ENCODE measurements at regions not wholly inside any gene's neighbourhood (a gene's known extent, or its start where the extent isn't known, plus 50 kb on each side); places are given as distances from the start of the nearest gene placed in this dataset.
A peak's percentile ranks its signal among the peaks of the same experiment; 100 is the strongest.
"Not testable (repeated sequence)": the region's sequence is repeated elsewhere in the genome, so short reads cannot be mapped to it uniquely, and the experiment has no call there.

DNA sequence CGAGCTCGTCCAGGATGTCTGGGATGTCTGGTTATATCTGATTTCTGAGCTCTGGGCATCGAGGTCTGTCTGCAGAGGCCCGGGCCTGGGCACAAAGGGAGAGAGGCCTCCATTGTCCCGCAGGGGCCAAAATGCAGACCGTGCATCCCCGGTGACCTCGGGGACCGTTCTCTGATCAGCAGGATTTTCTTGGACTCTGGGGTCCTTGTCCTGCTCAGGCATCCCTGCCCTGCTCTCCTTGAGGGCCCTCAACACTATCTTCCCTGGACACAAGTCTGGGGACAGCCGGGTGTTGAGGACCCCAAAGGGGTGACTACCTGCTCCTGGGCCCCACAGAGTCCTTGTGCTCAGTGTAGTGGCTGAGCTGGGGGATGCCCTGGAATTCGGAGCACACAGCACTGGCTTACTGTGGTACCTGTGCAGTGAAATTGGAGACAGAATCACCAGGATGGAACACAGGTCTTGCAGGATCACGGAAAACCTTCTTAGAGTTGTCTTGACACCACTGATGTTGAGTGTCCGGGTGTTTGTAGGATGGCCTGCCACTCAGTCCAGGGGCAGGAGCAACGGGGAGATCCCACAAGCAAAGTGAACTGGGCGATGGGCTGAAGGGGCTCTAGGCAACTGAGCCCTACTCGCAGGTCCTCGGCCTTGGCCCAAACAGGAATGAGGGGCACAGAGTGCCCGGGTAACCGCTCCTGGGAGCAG is 1369.2 kb downstream of the CDH12 start:
- not testable (repeated sequence) for DNase-seq (ENCODE audit: low read depth)

DNA sequence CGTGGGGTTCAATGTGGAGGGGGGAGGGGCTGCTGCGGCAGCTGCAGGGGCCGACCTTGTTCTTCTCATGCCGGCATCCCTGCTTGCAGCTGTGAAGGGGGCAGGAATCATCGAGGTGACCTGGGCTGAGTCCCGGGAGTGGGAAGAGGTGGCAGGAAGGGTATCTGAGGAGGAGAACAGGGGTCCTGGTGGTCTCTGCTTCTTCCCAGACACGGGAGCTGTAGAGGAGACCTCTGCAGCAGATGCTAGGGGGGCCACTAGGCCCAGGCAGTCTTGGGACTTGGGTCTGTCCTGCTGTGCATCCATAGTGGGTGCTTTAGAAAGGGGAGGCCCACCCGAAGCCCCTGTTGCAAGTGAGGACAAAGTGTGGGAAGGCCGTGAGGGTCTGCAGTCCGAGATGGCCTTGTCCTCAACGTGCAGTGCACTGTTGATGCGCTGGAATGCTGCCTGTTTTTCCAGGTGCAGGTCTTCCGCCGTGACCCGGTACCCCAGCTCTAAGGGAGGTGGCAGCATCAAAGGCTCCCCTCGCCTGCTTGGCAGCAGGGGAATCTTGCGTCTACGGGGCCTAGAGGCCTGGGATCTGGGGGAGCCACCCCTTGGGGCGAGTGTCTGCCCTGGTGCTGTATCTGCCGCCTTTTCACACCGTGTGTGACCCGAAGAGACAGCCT is 1370.0 kb downstream of the CDH12 start:
- DNase-seq (ENCODE audit: low read depth), result not testable (repeated sequence)

DNA sequence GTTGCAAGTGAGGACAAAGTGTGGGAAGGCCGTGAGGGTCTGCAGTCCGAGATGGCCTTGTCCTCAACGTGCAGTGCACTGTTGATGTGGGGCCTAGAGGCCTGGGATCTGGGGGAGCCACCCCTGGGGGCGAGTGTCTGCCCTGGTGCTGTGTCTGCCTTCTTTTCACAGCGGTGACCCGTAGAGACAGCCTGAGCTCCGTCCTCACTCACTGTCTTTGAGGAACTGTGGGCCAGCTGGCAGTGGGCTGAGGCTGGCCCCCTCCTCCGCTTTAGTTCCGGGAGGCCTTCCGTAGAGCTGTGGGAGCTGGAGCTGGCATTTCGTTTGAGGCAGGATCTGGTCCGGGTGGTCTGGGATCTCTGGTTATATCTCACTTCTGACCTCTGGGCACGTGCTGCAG is 1370.6 kb downstream of the CDH12 start:
- DNase-seq (ENCODE audit: low read depth), result not testable (repeated sequence)

DNA sequence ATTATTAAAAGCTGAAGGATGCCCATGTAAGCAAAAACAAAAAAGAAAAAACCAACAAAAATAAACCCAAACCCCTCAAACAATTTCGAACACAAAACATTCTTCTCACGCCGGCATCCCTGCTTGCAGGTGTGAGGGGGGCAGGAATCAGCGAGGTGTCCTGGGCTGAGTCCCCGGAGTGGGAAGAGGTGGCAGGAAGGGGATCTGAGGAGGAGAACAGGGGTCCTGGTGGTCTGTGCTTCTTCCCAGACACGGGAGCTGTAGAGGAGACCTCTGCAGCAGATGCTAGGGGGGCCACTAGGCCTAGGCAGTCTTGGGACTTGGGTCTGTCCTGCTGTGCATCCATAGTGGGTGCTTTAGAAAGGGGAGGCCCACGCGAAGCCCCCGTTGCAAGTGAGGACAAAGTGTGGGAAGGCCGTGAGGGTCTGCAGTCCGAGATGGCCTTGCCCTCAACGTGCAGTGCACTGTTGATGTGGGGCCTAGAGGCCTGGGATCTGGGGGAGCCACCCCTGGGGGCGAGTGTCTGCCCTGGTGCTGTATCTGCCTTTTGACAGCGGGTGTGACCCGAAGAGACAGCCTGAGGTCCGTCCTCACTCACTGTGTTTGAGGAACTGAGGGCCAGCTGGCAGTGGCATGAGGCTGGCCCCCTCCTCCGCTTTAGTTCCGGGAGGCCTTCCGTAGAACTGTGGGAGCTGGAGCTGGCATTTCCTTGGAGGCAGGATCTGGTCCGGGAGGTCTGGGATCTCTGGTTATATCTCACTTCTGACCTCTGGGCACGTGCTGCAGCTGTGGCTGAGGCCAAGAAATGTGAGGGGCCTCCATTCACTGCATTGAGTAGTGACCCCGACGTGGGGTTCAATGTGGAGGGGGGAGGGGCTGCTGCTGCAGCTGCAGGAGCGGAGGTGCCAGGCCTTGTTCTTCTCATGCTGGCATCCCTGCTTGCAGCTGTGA is 1371.5 kb downstream of the CDH12 start:
- not testable (repeated sequence) for DNase-seq (ENCODE audit: low read depth)

DNA sequence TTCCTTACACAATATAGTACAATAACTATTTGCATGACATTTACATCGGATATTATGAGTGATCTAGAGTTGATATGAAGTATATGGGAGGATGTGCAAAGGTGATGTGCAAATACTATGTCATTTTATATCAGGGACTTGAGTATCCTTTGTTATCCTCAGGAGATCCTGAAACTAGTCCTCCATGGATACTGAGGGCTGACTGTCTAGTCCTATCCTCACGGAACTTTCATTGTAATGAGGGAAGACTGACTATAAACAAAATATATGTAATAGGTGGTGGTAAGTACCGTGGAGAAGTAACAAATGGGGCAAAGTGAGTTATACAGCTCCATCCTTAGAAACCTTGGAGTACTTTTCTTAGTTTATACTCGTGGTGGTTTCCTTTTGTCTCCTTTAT is 1373.1 kb downstream of the CDH12 start:
- peak; percentile 0 for DNase-seq (ENCODE audit: low read depth)

DNA sequence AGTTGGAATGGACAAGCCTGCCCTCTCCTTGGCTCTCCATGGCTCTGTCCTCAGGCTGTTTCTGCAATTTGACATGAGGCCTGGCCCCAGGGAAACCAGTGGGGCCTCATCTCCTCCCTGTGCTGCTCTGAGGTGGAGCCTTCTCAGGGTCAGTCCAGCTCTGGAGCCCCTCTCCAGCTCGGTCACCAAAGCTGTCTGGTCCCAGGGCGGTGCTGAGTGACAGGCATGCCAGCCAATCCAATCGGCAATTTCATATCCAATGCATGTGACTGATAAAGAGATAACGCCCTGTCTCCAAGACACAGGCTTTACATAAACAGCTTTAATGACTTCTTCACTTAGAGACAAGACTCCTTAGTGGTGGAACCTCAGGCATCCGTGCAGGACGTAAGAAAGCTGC is 1379.2 kb downstream of the CDH12 start:
- DNase-seq (ENCODE audit: low read depth), result not testable (repeated sequence)

DNA sequence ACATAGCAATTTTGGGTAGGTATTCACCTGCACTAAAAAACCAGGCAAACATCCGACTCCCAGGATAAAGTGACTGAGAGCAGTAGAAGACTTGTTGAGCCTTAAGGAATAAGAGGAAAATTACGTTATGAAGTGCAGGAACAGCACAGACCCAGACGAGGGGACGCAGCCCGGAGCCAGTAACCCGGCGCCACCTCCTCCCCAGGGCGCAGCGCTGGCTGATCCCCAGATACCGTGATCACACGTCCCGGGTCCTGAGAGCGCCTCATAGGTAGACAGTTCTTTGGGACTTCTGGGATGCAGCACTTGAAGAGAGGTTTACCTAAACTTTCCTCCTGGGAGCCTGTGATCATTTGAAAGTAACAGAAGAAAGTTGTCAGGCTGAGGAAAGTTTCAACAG is 1379.7 kb downstream of the CDH12 start:
- not testable (repeated sequence) for DNase-seq (ENCODE audit: low read depth)

DNA sequence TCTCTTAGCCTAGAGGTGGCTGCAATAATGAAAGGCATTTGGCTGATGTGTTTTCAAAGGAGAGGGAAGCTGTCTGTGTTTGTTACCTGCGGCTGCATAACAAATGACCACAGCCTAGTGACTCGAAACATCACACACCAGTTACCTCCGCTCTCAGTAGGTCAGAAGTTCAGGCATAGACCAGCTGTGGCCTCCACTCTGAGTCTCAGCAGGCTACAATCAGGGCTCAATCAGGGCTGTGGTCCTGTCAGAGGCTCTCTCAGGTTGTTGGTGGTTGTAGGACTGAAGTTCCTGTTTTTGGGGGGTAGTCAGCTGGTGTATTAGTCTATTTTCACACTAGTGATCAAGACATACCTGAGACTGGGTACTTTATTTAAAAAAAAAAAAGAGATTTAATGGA is 1381.5 kb downstream of the CDH12 start:
- DNase-seq (ENCODE audit: low read depth), result not testable (repeated sequence)

DNA sequence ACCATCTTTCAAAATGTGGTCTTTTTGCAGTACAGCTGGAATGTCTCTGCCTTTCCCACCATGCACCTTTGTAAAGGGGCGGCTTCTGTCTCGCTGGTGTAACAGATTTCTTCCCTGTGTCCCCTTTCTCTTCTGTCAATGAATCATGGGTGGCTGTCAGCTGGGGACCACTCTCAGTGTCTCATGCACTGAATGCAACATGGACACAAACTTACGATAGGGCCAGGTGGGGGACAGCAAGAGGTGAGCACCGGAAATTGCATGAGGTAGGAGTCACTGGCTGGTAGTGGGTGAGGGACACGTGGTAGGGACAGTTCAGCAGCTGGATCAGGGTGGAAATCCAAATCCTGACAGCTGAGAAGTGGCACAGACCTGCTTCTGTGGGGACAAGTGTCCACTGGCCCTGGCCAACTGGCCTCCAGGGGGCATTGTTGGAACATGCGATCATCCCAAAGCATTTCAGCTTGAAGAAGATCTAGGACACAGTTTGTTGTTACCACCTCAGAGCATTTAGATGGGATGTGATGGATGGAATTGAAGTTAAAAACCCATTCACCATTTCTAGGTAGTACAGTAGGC is 1383.5 kb downstream of the CDH12 start:
- peak; percentile 15 for DNase-seq (ENCODE audit: low read depth)

DNA sequence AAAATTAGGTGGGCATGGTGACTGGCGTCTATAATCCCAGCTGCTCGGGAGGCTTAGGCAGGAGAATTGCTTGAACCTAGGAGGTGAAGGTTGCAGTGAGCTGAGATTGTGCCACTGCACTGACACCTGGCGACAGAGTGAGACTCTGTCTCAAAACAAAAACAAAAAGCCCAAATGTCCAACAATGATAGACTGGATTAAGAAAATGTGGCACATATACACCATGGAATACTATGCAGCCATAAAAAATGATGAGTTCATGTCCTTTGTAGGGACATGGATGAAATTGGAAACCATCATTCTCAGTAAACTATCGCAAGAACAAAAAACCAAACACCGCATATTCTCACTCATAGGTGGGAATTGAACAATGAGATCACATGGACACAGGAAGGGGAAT is 1385.6 kb downstream of the CDH12 start:
- DNase-seq (ENCODE audit: low read depth), result not testable (repeated sequence)

DNA sequence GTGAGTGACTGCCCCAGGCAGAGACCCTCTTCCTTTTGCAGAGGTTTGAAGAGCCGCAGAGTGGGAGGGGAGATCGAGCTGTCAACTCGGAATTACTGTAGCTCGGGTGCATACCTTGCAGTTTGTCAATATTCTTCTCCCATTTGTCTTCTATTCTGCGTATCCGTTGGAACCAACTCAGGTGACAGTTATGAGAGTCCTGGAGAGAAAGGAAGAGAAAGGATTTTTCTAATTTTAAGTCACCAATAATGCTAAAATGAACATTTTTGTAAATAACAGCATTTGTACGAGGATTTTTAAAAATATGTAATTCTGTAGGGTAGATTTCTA is 1393.4 kb downstream of the CDH12 start:
- not testable (repeated sequence) for DNase-seq (ENCODE audit: low read depth)

DNA sequence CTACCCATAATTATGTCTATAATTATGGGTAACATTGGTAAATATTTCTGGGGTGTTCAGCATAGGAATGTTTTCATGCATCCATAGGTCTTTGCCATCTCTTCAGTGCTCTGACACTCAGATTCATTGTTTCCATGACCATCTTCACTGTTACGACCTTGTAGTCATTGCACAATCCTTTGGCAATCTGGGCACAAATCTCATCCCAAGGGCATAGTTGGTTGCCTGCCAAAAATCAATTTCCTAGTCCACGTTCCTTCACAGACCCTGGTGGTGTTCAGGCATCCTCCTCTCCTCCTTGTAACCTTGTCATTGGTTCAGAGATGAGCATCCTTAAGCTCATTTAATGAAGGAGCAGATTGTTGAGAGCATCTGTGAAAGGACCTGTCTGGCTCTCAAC is 1400.7 kb downstream of the CDH12 start:
- DNase-seq (ENCODE audit: low read depth), result peak; percentile 7

DNA sequence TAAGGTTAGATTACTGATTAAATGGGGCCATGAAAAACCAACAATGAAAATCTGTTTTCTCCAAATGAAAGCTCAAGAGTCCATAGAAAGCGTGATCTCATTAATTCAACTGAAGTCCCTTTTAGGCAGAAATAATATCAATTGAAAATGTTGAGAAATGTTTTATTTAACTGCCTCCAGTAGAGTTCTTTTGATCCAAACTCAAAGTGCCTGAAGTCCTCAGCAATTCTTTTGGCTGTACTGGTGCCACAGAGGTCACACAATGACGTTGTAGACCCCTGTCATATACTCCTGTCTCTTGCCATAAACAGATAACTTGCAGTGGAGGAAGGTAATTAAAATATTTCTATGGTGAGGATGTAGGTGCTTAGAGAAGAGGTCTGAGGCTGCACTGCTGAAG is 1420.5 kb downstream of the CDH12 start:
- no peak for DNase-seq (ENCODE audit: low read depth)

DNA sequence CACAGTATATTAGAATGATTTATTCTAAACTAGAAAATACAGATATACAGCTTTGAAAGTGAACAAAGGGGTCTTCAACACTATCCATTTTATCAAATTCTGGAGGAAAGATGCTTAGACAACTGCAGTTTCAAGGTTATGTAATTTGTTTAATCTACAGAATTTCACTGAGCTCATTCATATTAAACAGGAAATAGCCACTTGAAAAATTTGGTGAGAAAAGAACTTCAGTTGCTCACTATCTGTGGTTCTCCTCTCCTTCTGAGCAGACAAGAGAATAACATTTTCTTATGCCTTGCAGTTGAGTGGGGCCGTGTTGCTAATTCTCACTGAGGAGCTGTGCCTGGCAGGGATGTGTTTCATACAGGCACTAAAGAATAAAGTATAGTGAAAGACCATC is 1428.2 kb downstream of the CDH12 start:
- DNase-seq (ENCODE audit: low read depth), result no peak

DNA sequence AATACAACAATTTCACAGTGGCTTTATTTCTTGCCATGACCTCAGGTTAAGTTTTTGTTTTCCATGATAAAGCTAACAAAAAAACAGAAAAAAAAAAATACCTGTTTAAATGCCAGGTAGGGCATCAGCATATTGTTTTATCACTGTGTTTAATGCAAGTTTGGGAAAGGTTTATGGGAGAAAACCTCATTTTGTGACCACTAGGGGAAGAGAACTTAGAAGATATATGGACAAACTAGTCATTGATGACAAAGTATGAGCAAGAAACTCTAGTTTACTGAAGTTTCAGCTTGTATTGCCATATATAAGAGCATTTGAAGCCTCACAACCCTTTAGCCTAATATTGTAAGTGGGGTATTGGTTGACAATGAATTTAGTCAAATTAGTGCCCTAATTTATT is 1431.4 kb upstream of the CDH18 start:
- DNase-seq (ENCODE audit: low read depth), result no peak

DNA sequence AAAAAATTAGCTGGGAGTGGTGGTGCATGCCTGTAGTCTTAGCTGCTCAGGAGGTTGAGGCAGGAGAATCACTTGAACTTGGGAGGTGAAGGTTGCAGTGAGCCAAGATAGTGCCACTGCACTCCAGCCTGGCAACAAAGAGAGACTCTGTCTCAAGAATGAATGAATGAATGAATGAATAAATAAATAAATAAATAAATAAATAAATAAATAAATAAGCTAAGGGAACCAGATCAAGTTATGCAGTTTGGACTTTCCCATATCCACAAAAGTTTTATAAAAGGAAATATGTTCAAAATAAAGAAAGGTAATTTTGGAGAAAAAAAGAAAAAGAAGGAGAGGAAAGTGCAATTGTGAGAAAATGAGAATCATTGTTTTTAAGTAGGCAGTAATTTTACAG is 1414.1 kb upstream of the CDH18 start:
- DNase-seq (ENCODE audit: low read depth), result not testable (repeated sequence)

DNA sequence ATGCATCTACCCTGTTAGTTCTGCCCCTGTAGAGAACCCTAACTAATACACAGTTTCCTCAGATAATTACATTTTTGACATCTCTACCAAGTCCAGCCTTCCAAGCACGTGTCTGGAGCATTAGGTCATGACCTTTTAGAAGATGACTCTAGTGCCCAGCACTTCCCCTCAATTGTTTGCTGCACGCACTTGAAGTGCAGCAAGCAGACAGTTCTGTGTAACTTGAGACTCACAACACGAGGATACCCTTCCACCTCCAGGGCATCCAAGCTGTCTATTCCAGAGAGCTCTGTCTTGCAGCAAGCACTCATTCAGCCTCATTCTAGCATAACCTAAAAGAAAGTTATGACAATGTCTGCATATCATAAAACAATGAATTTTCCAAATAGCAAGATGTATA is 1410.5 kb upstream of the CDH18 start:
- DNase-seq (ENCODE audit: low read depth), result no peak

DNA sequence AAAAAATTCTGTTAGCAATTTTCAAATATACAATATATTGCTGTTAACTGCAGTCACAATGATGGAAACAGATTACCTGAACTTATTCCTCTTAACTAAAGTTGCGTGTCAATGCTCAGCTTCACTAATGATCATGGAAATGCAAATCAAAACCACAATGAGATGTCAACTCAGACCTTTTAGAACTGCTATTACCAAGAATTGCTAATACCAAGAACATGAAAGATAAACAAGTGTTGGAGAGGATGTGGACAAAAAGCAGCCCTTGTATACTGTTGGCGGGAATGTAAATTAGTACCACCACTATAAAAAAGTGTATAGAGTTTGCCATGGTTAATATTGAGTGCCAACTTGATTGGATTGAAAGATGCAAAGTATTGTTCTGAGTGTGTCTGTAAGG is 1409.7 kb upstream of the CDH18 start:
- no peak for DNase-seq (ENCODE audit: low read depth)

DNA sequence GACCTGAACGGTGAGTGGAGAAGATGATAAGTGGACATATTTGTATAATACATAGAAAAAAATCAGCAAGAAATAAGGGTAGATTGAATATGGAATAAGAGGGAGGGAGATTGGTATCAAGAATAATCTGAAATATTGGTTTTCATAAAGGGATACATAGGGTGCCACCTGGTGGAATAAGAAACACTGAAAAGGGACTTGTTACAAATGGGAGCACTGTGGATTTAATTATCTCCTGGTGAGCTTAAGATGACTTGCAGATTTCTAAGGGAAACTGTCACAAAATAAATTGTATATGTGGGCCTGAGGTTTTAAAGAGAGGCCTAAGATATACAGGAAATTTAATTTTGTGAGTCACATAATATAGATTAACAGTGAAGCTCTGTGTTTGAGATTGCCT is 1403.5 kb upstream of the CDH18 start:
- DNase-seq (ENCODE audit: low read depth), result peak; percentile 66

DNA sequence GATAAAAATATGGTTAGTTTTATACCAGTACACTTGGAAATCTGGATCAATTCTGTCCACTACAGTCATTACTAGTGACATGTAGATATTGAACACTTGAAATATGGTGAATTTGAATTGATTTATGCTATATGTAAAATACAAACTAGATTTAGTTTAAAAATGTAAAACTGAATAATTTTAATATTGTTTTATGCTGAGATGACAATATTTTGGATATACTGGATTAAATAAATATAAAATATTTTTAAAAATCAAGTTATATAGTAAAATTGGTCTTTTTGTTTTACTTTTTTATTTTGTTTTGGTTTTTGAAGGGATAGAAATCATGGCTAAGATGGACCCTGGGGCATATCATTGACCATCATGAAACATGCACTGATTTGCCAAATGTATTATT is 1372.8 kb upstream of the CDH18 start:
- DNase-seq (ENCODE audit: low read depth), result not testable (repeated sequence)

DNA sequence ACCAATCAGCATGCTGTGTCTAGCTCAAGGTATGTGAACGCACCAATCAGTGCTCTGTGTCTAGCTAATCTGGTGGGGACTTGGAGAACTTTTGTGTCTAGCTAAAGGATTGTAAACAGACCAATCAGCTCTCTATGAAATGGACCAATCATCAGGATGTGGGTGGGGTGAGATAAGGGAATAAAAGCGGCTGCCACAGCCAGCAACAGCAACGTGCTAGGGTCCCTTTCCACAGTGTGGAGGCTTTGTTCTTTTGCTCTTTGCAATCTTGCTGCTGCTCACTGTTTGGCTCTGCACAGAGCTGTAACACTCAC is 1353.9 kb upstream of the CDH18 start:
- peak; percentile 40 for DNase-seq (ENCODE audit: low read depth)

DNA sequence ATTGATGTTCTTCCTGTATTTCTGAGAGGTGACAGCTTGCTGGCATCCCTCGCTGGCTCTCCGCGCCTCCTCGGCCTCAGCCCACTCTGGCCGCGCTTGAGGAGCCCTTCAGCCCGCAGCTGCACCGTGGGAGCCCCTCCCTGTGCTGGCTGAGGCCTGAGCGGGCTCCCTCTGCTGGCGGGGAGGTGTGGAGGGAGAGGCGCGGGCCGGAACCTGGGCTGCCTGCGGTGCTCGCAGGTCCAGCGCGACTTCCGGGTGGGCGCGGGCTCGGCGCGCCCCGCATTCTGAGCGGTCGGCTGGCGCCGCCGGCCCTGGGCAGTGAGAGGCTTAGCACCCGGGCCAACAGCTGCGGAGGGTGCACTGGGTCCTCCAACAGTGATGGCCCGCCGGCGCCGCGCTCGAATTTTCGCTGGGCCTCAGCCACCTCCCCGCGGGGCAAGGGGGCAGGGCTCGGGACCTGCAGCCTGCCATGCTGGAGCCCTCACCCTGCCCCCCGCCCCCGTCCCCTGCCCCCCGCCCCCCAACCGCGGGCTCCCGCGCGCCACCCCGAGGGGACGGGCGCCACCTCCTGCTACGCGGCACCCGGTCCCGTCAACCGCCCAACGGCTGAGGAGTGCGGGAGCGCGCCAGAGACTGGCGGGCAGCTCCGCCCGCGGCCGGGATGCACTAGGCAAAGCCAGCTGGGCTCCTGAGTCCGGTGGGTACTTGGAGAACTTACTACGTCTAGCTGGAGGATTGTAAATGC is 1353.4 kb upstream of the CDH18 start:
- peak; percentile 9 for DNase-seq (ENCODE audit: low read depth)
